ENCODE measurements at regions not wholly inside any gene's neighbourhood (a gene's known extent, or its start where the extent isn't known, plus 50 kb on each side); places are given as distances from the start of the nearest gene placed in this dataset.

DNA sequence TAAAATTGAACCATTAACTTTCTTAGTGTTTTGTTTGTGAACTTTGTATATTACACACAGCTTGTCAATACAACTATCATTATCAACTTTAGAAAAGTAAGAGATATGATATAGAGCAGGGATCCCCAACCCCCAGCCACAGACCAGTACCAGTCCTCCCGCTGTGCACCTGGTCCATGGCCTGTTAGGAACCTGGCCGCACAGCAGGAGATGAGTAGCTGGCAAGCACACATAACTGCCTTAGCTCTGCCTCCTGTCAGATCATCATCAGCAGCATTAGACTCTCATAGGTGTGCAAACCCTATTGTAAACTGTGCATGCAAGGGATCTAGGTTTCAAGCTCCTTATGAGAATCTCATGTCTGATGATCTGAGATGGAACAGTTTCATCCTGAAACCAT, 491.0 kb upstream of the NXPH2 start:
- Histone ChIP-seq H3K4me2 (ENCODE audit: control insufficient read depth, extremely low read depth, insufficient read depth, low read depth, low read length) (no peak overlapping the region), H3K9ac (ENCODE audit: control insufficient read depth, extremely low read depth, insufficient read depth, low read length) (no peak overlapping the region), H3K27me3 (ENCODE audit: control insufficient read depth, extremely low read depth, insufficient read depth, low read length) (no peaks in the 10 kb centered on the region), H2AFZ (ENCODE audit: control insufficient read depth, low read length) (no peak overlapping the region), H3K79me2 (ENCODE audit: control insufficient read depth, insufficient read depth, low read length) (no peaks in the 10 kb centered on the region), H4K20me1 (ENCODE audit: control insufficient read depth, extremely low read depth, insufficient read depth, low read length) (no peaks in the 10 kb centered on the region), H3K4me1 (ENCODE audit: control insufficient read depth, extremely low read depth, insufficient read depth, low read length) (no peaks in the 10 kb centered on the region), H3K36me3 (ENCODE audit: control insufficient read depth in 2 of 2, extremely low read depth in 1 of 2, insufficient read depth in 2 of 2, low read length in 2 of 2) (no peaks in the 10 kb centered on the region), H3K4me3 (ENCODE audit: control insufficient read depth in 2 of 3, extremely low read depth in 1 of 3, insufficient read depth in 2 of 3, low read depth in 1 of 3, low read length in 3 of 3) (no peak overlapping the region), H3K9me1 (ENCODE audit: control insufficient read depth, extremely low read depth, insufficient read depth, low read length) (no peaks in the 10 kb centered on the region), H3K27ac (ENCODE audit: control insufficient read depth, insufficient read depth, low read length) (no peak overlapping the region), H3K9me3 (ENCODE audit: control insufficient read depth, low read depth, low read length) (no peaks in the 10 kb centered on the region)
- no peak for FAIRE-seq
- dilution Hi-C loops (cut with MboI; ENCODE audit: extremely low pct_ligation_motif_present, low sequenced_read_pairs), result no loop called here
- no peak for TF ChIP-seq EZH2 (IDR thresholded peaks at IDR 0.05; ENCODE audit: low read length)
- TF ChIP-seq, protein P1, sequence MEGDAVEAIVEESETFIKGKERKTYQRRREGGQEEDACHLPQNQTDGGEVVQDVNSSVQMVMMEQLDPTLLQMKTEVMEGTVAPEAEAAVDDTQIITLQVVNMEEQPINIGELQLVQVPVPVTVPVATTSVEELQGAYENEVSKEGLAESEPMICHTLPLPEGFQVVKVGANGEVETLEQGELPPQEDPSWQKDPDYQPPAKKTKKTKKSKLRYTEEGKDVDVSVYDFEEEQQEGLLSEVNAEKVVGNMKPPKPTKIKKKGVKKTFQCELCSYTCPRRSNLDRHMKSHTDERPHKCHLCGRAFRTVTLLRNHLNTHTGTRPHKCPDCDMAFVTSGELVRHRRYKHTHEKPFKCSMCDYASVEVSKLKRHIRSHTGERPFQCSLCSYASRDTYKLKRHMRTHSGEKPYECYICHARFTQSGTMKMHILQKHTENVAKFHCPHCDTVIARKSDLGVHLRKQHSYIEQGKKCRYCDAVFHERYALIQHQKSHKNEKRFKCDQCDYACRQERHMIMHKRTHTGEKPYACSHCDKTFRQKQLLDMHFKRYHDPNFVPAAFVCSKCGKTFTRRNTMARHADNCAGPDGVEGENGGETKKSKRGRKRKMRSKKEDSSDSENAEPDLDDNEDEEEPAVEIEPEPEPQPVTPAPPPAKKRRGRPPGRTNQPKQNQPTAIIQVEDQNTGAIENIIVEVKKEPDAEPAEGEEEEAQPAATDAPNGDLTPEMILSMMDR (optimal IDR thresholded peaks at IDR 0.05 in 1 of 3, IDR thresholded peaks at IDR 0.05 in 1 of 3, conservative IDR thresholded peaks at IDR 0.05 in 1 of 3; ENCODE audit: extremely low read depth in 1 of 3, insufficient read depth in 2 of 3, low read length in 3 of 3), result no peak
- no peak for DNase-seq (ENCODE audit: low read depth, low spot score)

DNA sequence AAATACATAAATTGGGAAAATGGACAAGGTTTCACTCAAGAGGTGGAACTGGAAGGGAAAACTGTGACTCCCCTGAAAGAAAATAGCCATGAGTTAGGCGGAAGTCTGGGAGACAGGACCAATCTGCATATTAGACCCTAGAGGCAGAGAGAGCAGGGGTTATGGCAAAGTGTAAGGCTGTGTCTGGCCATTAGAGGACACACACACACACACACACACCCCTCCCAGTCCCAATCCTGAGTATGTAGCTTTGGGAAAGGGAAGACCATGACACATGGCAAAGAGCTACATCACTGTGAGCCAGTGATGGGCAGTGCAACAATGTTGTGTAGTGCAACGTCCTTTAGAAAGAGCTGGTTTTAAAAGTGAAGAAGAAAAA, 479.9 kb upstream of the NXPH2 start:
- dilution Hi-C loops (cut with MboI; ENCODE audit: extremely low pct_ligation_motif_present, low sequenced_read_pairs), result no loop called here
- Histone ChIP-seq H3K27ac (ENCODE audit: control insufficient read depth, insufficient read depth, low read length) (no peak overlapping the region), H3K79me2 (ENCODE audit: control insufficient read depth, insufficient read depth, low read length) (no peaks in the 10 kb centered on the region), H3K4me1 (ENCODE audit: control insufficient read depth, extremely low read depth, insufficient read depth, low read length) (no peaks in the 10 kb centered on the region), H3K4me2 (ENCODE audit: control insufficient read depth, extremely low read depth, insufficient read depth, low read depth, low read length) (no peak overlapping the region), H3K4me3 (ENCODE audit: control insufficient read depth in 2 of 3, extremely low read depth in 1 of 3, insufficient read depth in 2 of 3, low read depth in 1 of 3, low read length in 3 of 3) (no peak overlapping the region), H3K9me1 (ENCODE audit: control insufficient read depth, extremely low read depth, insufficient read depth, low read length) (no peaks in the 10 kb centered on the region), H3K36me3 (ENCODE audit: control insufficient read depth in 2 of 2, extremely low read depth in 1 of 2, insufficient read depth in 2 of 2, low read length in 2 of 2) (no peaks in the 10 kb centered on the region), H4K20me1 (ENCODE audit: control insufficient read depth, extremely low read depth, insufficient read depth, low read length) (no peaks in the 10 kb centered on the region), H3K9me3 (ENCODE audit: control insufficient read depth, low read depth, low read length) (no peaks in the 10 kb centered on the region), H3K27me3 (ENCODE audit: control insufficient read depth, extremely low read depth, insufficient read depth, low read length) (no peaks in the 10 kb centered on the region), H2AFZ (ENCODE audit: control insufficient read depth, low read length) (no peak overlapping the region), H3K9ac (ENCODE audit: control insufficient read depth, extremely low read depth, insufficient read depth, low read length) (no peak overlapping the region)
- TF ChIP-seq, protein P1 (optimal IDR thresholded peaks at IDR 0.05 in 1 of 3, IDR thresholded peaks at IDR 0.05 in 1 of 3, conservative IDR thresholded peaks at IDR 0.05 in 1 of 3; ENCODE audit: extremely low read depth in 1 of 3, insufficient read depth in 2 of 3, low read length in 3 of 3), result no peak
- no peak for TF ChIP-seq EZH2 (IDR thresholded peaks at IDR 0.05; ENCODE audit: low read length)
- DNase-seq (ENCODE audit: low read depth, low spot score), result no peak
- no peak for FAIRE-seq
